Naive thymus-derived CD4-positive, alpha-beta T cell (primary cell): ENCODE measurements at regions not wholly inside any gene's neighbourhood (a gene's known extent, or its start where the extent isn't known, plus 50 kb on each side); places are given as distances from the start of the nearest gene placed in this dataset.

Experiments used
- ATAC-seq: fragments of 150-1000 bp; cut with Tn5 transposase; 2 replicates; pipeline ENCODE4 v1.10.0; 2021; ENCODE audit warnings: mild to moderate bottlenecking, moderate library complexity
- CTCF ChIA-PET: fragments of 350-600 bp; sonication (Branson Sonifier 250); formaldehyde crosslinking; loops from one replicate; lab custom pipeline; 2021; ENCODE audit warnings: antibody characterized with exemption; lab: Charles Lee
- POLR2A ChIA-PET: fragments of 350-600 bp; sonication (Branson Sonifier 250); formaldehyde crosslinking; loops from one replicate; lab custom pipeline; 2021; ENCODE audit warnings: antibody characterized with exemption, inconsistent platforms; lab: Charles Lee
- DNase-seq, 9 donors: peaks; one replicate each; pipeline versions ENCODE4 v3.0.0 to v3.0.0-alpha.2; 2020 to 2022; ENCODE audit warnings: mixed read lengths in 1 of 9
- H3K27ac ChIP-seq: one replicate; pipeline ENCODE4 v1.7.0; 2013; ENCODE audit warnings: mild to moderate bottlenecking, low read depth, low read length, moderate library complexity
- H3K27me3 ChIP-seq, 2 donors: one replicate each; pipeline ENCODE4 v1.7.0; 2013; ENCODE audit warnings: low read length in 2 of 2, mild to moderate bottlenecking in 2 of 2, moderate library complexity in 2 of 2; ENCODE audit not compliant: control insufficient read depth in 2 of 2, insufficient read depth in 2 of 2
- H3K36me3 ChIP-seq, 3 experiments: 1 replicate in 2 of 3; 2 replicates in 1 of 3; pipeline ENCODE4 v1.7.0; 2013; ENCODE audit warnings: low read length in 3 of 3, mild to moderate bottlenecking in 3 of 3, moderate library complexity in 1 of 3; ENCODE audit not compliant: insufficient read depth in 3 of 3, control insufficient read depth in 2 of 3
- H3K4me1 ChIP-seq, 2 donors: one replicate each; pipeline ENCODE4 v1.7.0; 2013; ENCODE audit warnings: low read length in 2 of 2, mild to moderate bottlenecking in 2 of 2, moderate library complexity in 1 of 2; ENCODE audit not compliant: control insufficient read depth in 2 of 2, insufficient read depth in 2 of 2
- H3K4me3 ChIP-seq: 2 replicates; pipeline ENCODE4 v1.7.0; 2013; ENCODE audit warnings: mild to moderate bottlenecking, low read length
- H3K9me3 ChIP-seq, 3 experiments: 1 replicate in 2 of 3; 2 replicates in 1 of 3; pipeline ENCODE4 v1.7.0; 2013; ENCODE audit warnings: low read length in 3 of 3; ENCODE audit not compliant: control insufficient read depth in 2 of 3
- H3K27ac Mint-ChIP-seq, 9 donors: one replicate each; pipeline ENCODE4 v1.8.0; 2020 to 2022; ENCODE audit warnings: mixed read lengths in 9 of 9, mild to moderate bottlenecking in 8 of 9, moderate library complexity in 5 of 9, inconsistent platforms in 2 of 9
- H3K27me3 Mint-ChIP-seq, 5 donors: one replicate each; pipeline ENCODE4 v1.8.0; 2021 to 2022; ENCODE audit warnings: mixed read lengths in 5 of 5, mild to moderate bottlenecking in 1 of 5
- H3K36me3 Mint-ChIP-seq, 5 donors: one replicate each; pipeline ENCODE4 v1.8.0; 2020 to 2022; ENCODE audit warnings: mixed read lengths in 5 of 5, mild to moderate bottlenecking in 3 of 5, inconsistent platforms in 1 of 5
- H3K4me1 Mint-ChIP-seq, 7 donors: one replicate each; pipeline ENCODE4 v1.8.0; 2020 to 2022; ENCODE audit warnings: mixed read lengths in 7 of 7, mild to moderate bottlenecking in 3 of 7, inconsistent platforms in 1 of 7
- H3K4me3 Mint-ChIP-seq, 10 donors: one replicate each; pipeline ENCODE4 v1.8.0; 2020 to 2022; ENCODE audit warnings: mild to moderate bottlenecking in 10 of 10, mixed read lengths in 10 of 10, moderate library complexity in 6 of 10, inconsistent platforms in 2 of 10
- H3K9me3 Mint-ChIP-seq, 11 donors: one replicate each; pipeline ENCODE4 v1.8.0; 2020 to 2022; ENCODE audit warnings: mixed read lengths in 11 of 11, mild to moderate bottlenecking in 4 of 11, inconsistent platforms in 1 of 11, moderate library complexity in 1 of 11
- intact Hi-C, 2 donors: fragments of 100-400 bp; cut with micrococcal nuclease; formaldehyde crosslinking; loops; one replicate each; pipeline ENCODE4 v1.15.1; 2023

- intact Hi-C loops, result no loop called here
- no peaks in the 10 kb centered on the region for H3K36me3 Mint-ChIP-seq
- Histone ChIP-seq H3K27me3 (no peaks in the 10 kb centered on the region), H3K9me3 (no peaks in the 10 kb centered on the region), H3K4me1 (no peaks in the 10 kb centered on the region), H3K36me3 (no peaks in the 10 kb centered on the region), H3K4me3 (no peak overlapping the region), H3K27ac (no peak overlapping the region)
- peaks cover 0 to 8% (median 0%) of the 10 kb centered on the region in 11 donors for H3K9me3 Mint-ChIP-seq
- H3K4me1 Mint-ChIP-seq, result no peaks in the 10 kb centered on the region
- H3K27ac Mint-ChIP-seq, result no peak overlapping the region
- DNase-seq (no peak), ATAC-seq (no peak)
- ChIA-PET CTCF (no interaction called here), POLR2A (no interaction called here)
- peaks cover 0 to 15% (median 6%) of the 10 kb centered on the region in 5 donors for H3K27me3 Mint-ChIP-seq
- no peak overlapping the region for H3K4me3 Mint-ChIP-seq
Observed at GRCh38 chr4:138765442-138765841, 250.1 kb upstream of the NOCT start.

GRCh38 chr4:138761638-138762220 is 253.9 kb upstream of the NOCT start:
- Mint-ChIP-seq H3K4me3 (no peak overlapping the region), H3K36me3 (no peaks in the 10 kb centered on the region), H3K9me3 (peaks cover 0 to 3% (median 0%) of the 10 kb centered on the region in 11 donors), H3K27ac (no peak overlapping the region), H3K27me3 (peaks cover 0 to 4% (median 0%) of the 10 kb centered on the region in 5 donors), H3K4me1 (no peaks in the 10 kb centered on the region)
- no peaks in the 10 kb centered on the region for H3K4me1 ChIP-seq
- no peak overlapping the region for H3K4me3 ChIP-seq
- H3K9me3 ChIP-seq, result peaks cover 0 to 4% (median 0%) of the 10 kb centered on the region in 3 experiments
- DNase-seq, result no peak
- intact Hi-C loops, result no loop called here
- no peaks in the 10 kb centered on the region for H3K27me3 ChIP-seq
- ChIA-PET POLR2A (no interaction called here), CTCF (no interaction called here)
- H3K27ac ChIP-seq, result no peak overlapping the region
- H3K36me3 ChIP-seq, result no peaks in the 10 kb centered on the region
- no peak for ATAC-seq

- no peak for DNase-seq
- ChIA-PET POLR2A (no interaction called here), CTCF (no interaction called here)
- no peak overlapping the region for H3K4me3 ChIP-seq
- H3K36me3 ChIP-seq, result no peaks in the 10 kb centered on the region
- Mint-ChIP-seq H3K27me3 (peaks cover 0 to 5% (median 2%) of the 10 kb centered on the region in 5 donors), H3K27ac (no peak overlapping the region), H3K9me3 (peaks cover 0 to 5% (median 0%) of the 10 kb centered on the region in 11 donors), H3K36me3 (no peaks in the 10 kb centered on the region), H3K4me3 (no peak overlapping the region), H3K4me1 (no peaks in the 10 kb centered on the region)
- no peaks in the 10 kb centered on the region for H3K27me3 ChIP-seq
- H3K4me1 ChIP-seq, result no peaks in the 10 kb centered on the region
- intact Hi-C loops, result no loop called here
- H3K27ac ChIP-seq, result no peak overlapping the region
- no peak for ATAC-seq
- H3K9me3 ChIP-seq, result peaks cover 0 to 4% (median 0%) of the 10 kb centered on the region in 3 experiments
Observed at GRCh38 chr4:138759554-138759902, 256.1 kb upstream of the NOCT start.

GRCh38 chr4:138758876-138759553 is 256.6 kb upstream of the NOCT start:
- DNase-seq, result no peak
- Histone ChIP-seq H3K9me3 (peaks cover 0 to 4% (median 0%) of the 10 kb centered on the region in 3 experiments), H3K36me3 (no peaks in the 10 kb centered on the region), H3K27me3 (no peaks in the 10 kb centered on the region), H3K4me1 (no peaks in the 10 kb centered on the region), H3K4me3 (no peak overlapping the region), H3K27ac (no peak overlapping the region)
- H3K27me3 Mint-ChIP-seq, result peaks cover 0 to 5% (median 2%) of the 10 kb centered on the region in 5 donors
- no peak for ATAC-seq
- intact Hi-C loops, result no loop called here
- H3K36me3 Mint-ChIP-seq, result no peaks in the 10 kb centered on the region
- no peak overlapping the region for H3K27ac Mint-ChIP-seq
- H3K4me1 Mint-ChIP-seq, result no peaks in the 10 kb centered on the region
- H3K9me3 Mint-ChIP-seq, result peaks cover 0 to 6% (median under 1%) of the 10 kb centered on the region in 11 donors
- CTCF ChIA-PET, result no interaction called here
- no peak overlapping the region for H3K4me3 Mint-ChIP-seq
- POLR2A ChIA-PET, result no interaction called here

- H3K27ac ChIP-seq, result no peak overlapping the region
- ChIA-PET CTCF (no interaction called here), POLR2A (no interaction called here)
- Mint-ChIP-seq H3K4me1 (no peaks in the 10 kb centered on the region), H3K27me3 (peaks cover 0 to 5% (median 2%) of the 10 kb centered on the region in 5 donors), H3K27ac (no peak overlapping the region), H3K4me3 (no peak overlapping the region), H3K9me3 (peaks cover 0 to 15% (median 3%) of the 10 kb centered on the region in 11 donors), H3K36me3 (no peaks in the 10 kb centered on the region)
- no peaks in the 10 kb centered on the region for H3K4me1 ChIP-seq
- H3K36me3 ChIP-seq, result no peaks in the 10 kb centered on the region
- intact Hi-C loops, result no loop called here
- DNase-seq (no peak), ATAC-seq (no peak)
- H3K27me3 ChIP-seq, result no peaks in the 10 kb centered on the region
- H3K9me3 ChIP-seq, result peaks cover 0 to 6% (median 0%) of the 10 kb centered on the region in 3 experiments
- H3K4me3 ChIP-seq, result no peak overlapping the region
Observed at GRCh38 chr4:138758196-138758595, 257.4 kb upstream of the NOCT start.

- H3K4me3 ChIP-seq, result no peak overlapping the region
- Mint-ChIP-seq H3K27me3 (peaks cover 0 to 5% (median 2%) of the 10 kb centered on the region in 5 donors), H3K27ac (no peak overlapping the region), H3K36me3 (peaks cover 0 to 3% (median 0%) of the 10 kb centered on the region in 5 donors), H3K4me1 (no peaks in the 10 kb centered on the region), H3K4me3 (no peak overlapping the region), H3K9me3 (peaks cover 0 to 22% (median 4%) of the 10 kb centered on the region in 11 donors)
- ATAC-seq (no peak), DNase-seq (no peak)
- H3K9me3 ChIP-seq, result peaks cover 0 to 8% (median 0%) of the 10 kb centered on the region in 3 experiments
- POLR2A ChIA-PET, result no interaction called here
- H3K27me3 ChIP-seq, result no peaks in the 10 kb centered on the region
- intact Hi-C loops, result no loop called here
- H3K4me1 ChIP-seq, result no peaks in the 10 kb centered on the region
- H3K27ac ChIP-seq, result no peak overlapping the region
- CTCF ChIA-PET, result no interaction called here
- H3K36me3 ChIP-seq, result no peaks in the 10 kb centered on the region
Observed at GRCh38 chr4:138757432-138757831, 258.1 kb upstream of the NOCT start.

- Histone ChIP-seq H3K4me3 (no peak overlapping the region), H3K36me3 (no peaks in the 10 kb centered on the region), H3K9me3 (peaks cover 0 to 8% (median 0%) of the 10 kb centered on the region in 3 experiments), H3K27ac (no peak overlapping the region), H3K4me1 (no peaks in the 10 kb centered on the region), H3K27me3 (no peaks in the 10 kb centered on the region)
- ChIA-PET POLR2A (no interaction called here), CTCF (no interaction called here)
- peaks cover 0 to 26% (median 6%) of the 10 kb centered on the region in 11 donors for H3K9me3 Mint-ChIP-seq
- H3K4me1 Mint-ChIP-seq, result no peaks in the 10 kb centered on the region
- DNase-seq (no peak), ATAC-seq (no peak)
- H3K4me3 Mint-ChIP-seq, result no peak overlapping the region
- H3K27me3 Mint-ChIP-seq, result peaks cover 0 to 5% (median 2%) of the 10 kb centered on the region in 5 donors
- H3K36me3 Mint-ChIP-seq, result peaks cover 0 to 7% (median 0%) of the 10 kb centered on the region in 5 donors
- intact Hi-C loops, result no loop called here
- H3K27ac Mint-ChIP-seq, result no peak overlapping the region
Observed at GRCh38 chr4:138756519-138756918, 259.1 kb upstream of the NOCT start.
